Activated T-helper 2 cell treated with anti-CD3 and anti-CD28 coated beads, Interferon-gamma antibody, Interleukin-2, Interleukin-4, amounts not matched to agents 10 μg/mL and 5 μg/mL and 100 μg/mL, durations not matched to agents 14 hours and 24 hours and 36 hours (primary cell): ENCODE measurements at regions not wholly inside any gene's neighbourhood (a gene's known extent, or its start where the extent isn't known, plus 50 kb on each side); places are given as distances from the start of the nearest gene placed in this dataset.
"Not testable (repeated sequence)": the region's sequence is repeated elsewhere in the genome, so short reads cannot be mapped to it uniquely, and the experiment has no call there.

Source experiments
- DNase-seq: peaks from one replicate; pipeline ENCODE4 v3.0.0; 2021; ENCODE audit warnings: low spot score
- H3K27ac Mint-ChIP-seq: one replicate; pipeline ENCODE4 v1.8.0; 2021; ENCODE audit warnings: mixed read lengths
- H3K27me3 Mint-ChIP-seq: one replicate; pipeline ENCODE4 v1.8.0; 2021; ENCODE audit warnings: low read depth, mixed read lengths
- H3K36me3 Mint-ChIP-seq: one replicate; pipeline ENCODE4 v1.8.0; 2021; ENCODE audit warnings: low read depth, mixed read lengths
- H3K4me1 Mint-ChIP-seq: one replicate; pipeline ENCODE4 v1.8.0; 2021; ENCODE audit warnings: low read depth, mixed read lengths
- H3K4me3 Mint-ChIP-seq: one replicate; pipeline ENCODE4 v1.8.0; 2021; ENCODE audit warnings: low read depth, mild to moderate bottlenecking, moderate library complexity, mixed read lengths
- H3K9me3 Mint-ChIP-seq: one replicate; pipeline ENCODE4 v1.8.0; 2021; ENCODE audit warnings: mixed read lengths
- intact Hi-C: fragments of 100-400 bp; cut with micrococcal nuclease; formaldehyde crosslinking; loops from one replicate; pipeline ENCODE4 v1.15.1; 2023

DNA sequence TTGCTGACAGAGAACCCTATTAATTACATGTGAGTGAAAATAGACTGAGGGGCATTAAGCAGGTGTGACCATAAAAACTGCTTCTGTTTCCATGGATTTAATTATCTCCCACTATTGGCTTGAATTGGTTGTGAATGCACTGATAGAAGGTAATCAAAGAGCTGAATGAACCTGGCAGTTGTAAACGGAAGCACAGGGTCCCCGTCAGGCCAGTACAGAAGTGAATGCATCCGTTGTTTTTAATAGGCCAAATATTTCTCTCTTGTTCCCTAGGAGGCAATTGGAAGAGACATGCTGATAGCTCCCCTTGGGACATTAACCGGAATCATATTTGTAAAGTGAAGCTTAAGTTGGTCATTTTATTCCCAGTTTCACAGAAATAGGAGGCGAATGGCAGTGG is 147.0 kb downstream of the CAVIN4 start:
- no peak overlapping the region for H3K27ac Mint-ChIP-seq
- H3K9me3 Mint-ChIP-seq, result no peaks in the 10 kb centered on the region
- H3K4me1 Mint-ChIP-seq, result no peaks in the 10 kb centered on the region
- no peak for DNase-seq
- H3K27me3 Mint-ChIP-seq, result no peaks in the 10 kb centered on the region
- H3K36me3 Mint-ChIP-seq, result no peaks in the 10 kb centered on the region
- intact Hi-C loops, result no loop called here
- no peak overlapping the region for H3K4me3 Mint-ChIP-seq

DNA sequence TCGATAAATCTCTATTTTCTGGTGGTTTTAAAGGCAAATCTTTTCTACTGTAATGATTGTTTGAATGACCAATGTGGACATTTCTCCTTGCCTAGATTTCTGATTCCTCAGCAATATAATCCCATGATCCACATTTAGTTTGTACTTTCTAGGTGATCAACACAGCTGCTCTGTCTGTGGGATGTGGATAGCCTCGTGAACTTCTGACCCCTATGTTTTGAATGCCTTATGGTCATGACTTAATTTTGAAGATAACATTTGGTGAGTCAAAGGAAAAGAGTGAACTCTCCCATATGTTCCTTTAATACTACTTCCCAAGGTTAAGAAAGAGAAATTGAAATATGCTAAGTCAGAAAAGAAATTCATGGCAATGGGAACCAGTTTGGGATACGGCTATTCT is 147.5 kb downstream of the CAVIN4 start:
- H3K36me3 Mint-ChIP-seq, result no peaks in the 10 kb centered on the region
- no peak for DNase-seq
- no peaks in the 10 kb centered on the region for H3K4me1 Mint-ChIP-seq
- H3K27ac Mint-ChIP-seq, result no peak overlapping the region
- intact Hi-C loops, result no loop called here
- no peak overlapping the region for H3K4me3 Mint-ChIP-seq
- H3K9me3 Mint-ChIP-seq, result no peaks in the 10 kb centered on the region
- H3K27me3 Mint-ChIP-seq, result no peaks in the 10 kb centered on the region

- H3K27ac Mint-ChIP-seq, result no peak overlapping the region
- no peaks in the 10 kb centered on the region for H3K9me3 Mint-ChIP-seq
- DNase-seq, result no peak
- intact Hi-C loops, result no loop called here
- H3K4me1 Mint-ChIP-seq, result no peaks in the 10 kb centered on the region
- no peaks in the 10 kb centered on the region for H3K36me3 Mint-ChIP-seq
- no peaks in the 10 kb centered on the region for H3K27me3 Mint-ChIP-seq
- H3K4me3 Mint-ChIP-seq, result no peak overlapping the region
Observed at GRCh38 chr9:100729336-100729895, 151.5 kb downstream of the CAVIN4 start.

- Mint-ChIP-seq H3K9me3 (no peaks in the 10 kb centered on the region), H3K27ac (no peak overlapping the region), H3K4me3 (no peak overlapping the region), H3K36me3 (no peaks in the 10 kb centered on the region), H3K4me1 (no peaks in the 10 kb centered on the region), H3K27me3 (no peaks in the 10 kb centered on the region)
- intact Hi-C loops, result no loop called here
- DNase-seq, result no peak
Observed at GRCh38 chr9:100730086-100730485, 152.2 kb downstream of the CAVIN4 start.

- H3K9me3 Mint-ChIP-seq, result no peaks in the 10 kb centered on the region
- no peak for DNase-seq
- no peaks in the 10 kb centered on the region for H3K4me1 Mint-ChIP-seq
- H3K36me3 Mint-ChIP-seq, result no peaks in the 10 kb centered on the region
- H3K27ac Mint-ChIP-seq, result no peak overlapping the region
- no peaks in the 10 kb centered on the region for H3K27me3 Mint-ChIP-seq
- H3K4me3 Mint-ChIP-seq, result no peak overlapping the region
- intact Hi-C loops, result no loop called here
Observed at GRCh38 chr9:100731038-100731556, 153.2 kb downstream of the CAVIN4 start.

DNA sequence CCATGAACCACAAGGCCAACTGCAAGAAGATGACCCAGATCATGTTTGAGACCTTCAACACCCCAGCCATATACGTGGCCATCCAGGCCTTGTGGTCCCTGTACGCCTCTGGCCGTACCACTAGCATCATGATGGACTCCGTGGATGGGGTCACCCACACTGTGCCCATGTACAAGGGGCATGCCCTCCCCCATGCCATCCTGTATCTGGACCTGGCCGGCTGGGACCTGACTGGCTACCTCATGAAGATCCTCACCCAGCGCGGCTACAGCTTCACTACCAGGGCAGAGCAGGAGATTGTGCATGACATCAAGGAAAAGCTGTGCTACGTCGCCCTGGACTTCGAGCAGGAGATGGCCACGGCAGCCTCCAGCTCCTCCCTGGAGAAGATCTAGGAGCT is 153.7 kb downstream of the CAVIN4 start:
- H3K4me1 Mint-ChIP-seq, result no peaks in the 10 kb centered on the region
- H3K9me3 Mint-ChIP-seq, result no peaks in the 10 kb centered on the region
- no peak overlapping the region for H3K4me3 Mint-ChIP-seq
- H3K27ac Mint-ChIP-seq, result no peak overlapping the region
- DNase-seq, result no peak
- H3K36me3 Mint-ChIP-seq, result no peaks in the 10 kb centered on the region
- intact Hi-C loops, result no loop called here
- no peaks in the 10 kb centered on the region for H3K27me3 Mint-ChIP-seq

GRCh38 chr9:100739208-100739607 is 161.3 kb downstream of the CAVIN4 start:
- no peaks in the 10 kb centered on the region for H3K4me1 Mint-ChIP-seq

GRCh38 chr9:100739666-100740065 is 161.8 kb downstream of the CAVIN4 start:
- no peaks in the 10 kb centered on the region for H3K36me3 Mint-ChIP-seq
- no peak overlapping the region for H3K27ac Mint-ChIP-seq
- no peaks in the 10 kb centered on the region for H3K27me3 Mint-ChIP-seq
- DNase-seq, result no peak
- no peak overlapping the region for H3K4me3 Mint-ChIP-seq
- H3K4me1 Mint-ChIP-seq, result no peaks in the 10 kb centered on the region
- peaks cover 4% of the 10 kb centered on the region for H3K9me3 Mint-ChIP-seq
- intact Hi-C loops, result no loop called here

More at GRCh38 chr9:100739208-100739607, 161.3 kb downstream of the CAVIN4 start:
- Mint-ChIP-seq H3K4me3 (no peak overlapping the region), H3K27ac (no peak overlapping the region), H3K9me3 (peaks cover 4% of the 10 kb centered on the region), H3K27me3 (no peaks in the 10 kb centered on the region), H3K36me3 (no peaks in the 10 kb centered on the region)
- intact Hi-C loops, result no loop called here
- DNase-seq, result no peak

GRCh38 chr9:100748930-100749329 is 171.1 kb downstream of the CAVIN4 start:
- not testable (repeated sequence) for H3K4me3 Mint-ChIP-seq

DNA sequence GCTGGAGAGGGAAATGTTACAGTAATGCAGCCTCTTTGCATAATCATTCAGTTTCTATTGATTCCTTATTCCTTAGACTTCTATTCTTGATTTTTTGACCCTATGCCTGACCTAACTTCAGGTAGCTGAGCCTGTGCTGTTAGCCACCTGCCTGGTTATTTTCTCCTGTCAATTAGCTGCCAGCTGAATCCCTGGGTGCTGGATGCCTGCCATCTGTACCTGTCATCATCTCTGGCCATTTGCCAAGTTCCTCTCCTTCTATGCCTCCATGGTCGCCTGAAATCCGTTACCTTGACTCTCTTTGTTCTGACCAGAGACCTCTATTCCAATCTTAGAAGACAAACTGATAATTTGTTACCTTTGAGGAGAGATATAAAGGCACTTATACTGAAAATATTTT is 178.3 kb downstream of the CAVIN4 start:
- intact Hi-C loops, result no loop called here
- H3K4me3 Mint-ChIP-seq, result no peak overlapping the region
- no peaks in the 10 kb centered on the region for H3K36me3 Mint-ChIP-seq
- H3K4me1 Mint-ChIP-seq, result no peaks in the 10 kb centered on the region
- no peaks in the 10 kb centered on the region for H3K9me3 Mint-ChIP-seq
- DNase-seq, result no peak
- no peaks in the 10 kb centered on the region for H3K27me3 Mint-ChIP-seq
- H3K27ac Mint-ChIP-seq, result no peak overlapping the region

More at GRCh38 chr9:100748930-100749329, 171.1 kb downstream of the CAVIN4 start:
- H3K9me3 Mint-ChIP-seq, H3K27ac Mint-ChIP-seq, intact Hi-C loops, DNase-seq, H3K4me1 Mint-ChIP-seq, H3K27me3 Mint-ChIP-seq, H3K36me3 Mint-ChIP-seq: not testable (repeated sequence)

DNA sequence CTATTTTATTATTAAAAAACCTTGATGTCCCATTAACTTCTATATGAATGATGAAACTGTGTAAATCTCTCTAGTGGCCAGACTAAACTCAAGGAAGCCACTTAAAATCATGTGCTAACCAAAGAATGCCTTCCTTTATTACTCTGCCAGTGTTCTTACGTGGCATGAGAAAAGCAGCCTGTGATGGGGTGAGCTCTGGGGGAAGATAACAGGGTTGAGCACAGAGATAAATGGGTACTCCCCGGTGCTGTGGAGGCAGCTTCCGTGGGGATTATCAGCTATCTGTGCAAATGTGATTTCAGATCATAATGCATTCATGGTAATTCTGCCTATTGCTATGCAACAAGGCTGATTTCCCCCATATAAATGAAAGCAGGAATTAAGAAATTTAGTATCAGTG is 181.3 kb downstream of the CAVIN4 start:
- DNase-seq, result no peak
- Mint-ChIP-seq H3K27ac (no peak overlapping the region), H3K9me3 (peaks cover 4% of the 10 kb centered on the region), H3K36me3 (no peaks in the 10 kb centered on the region), H3K4me3 (no peak overlapping the region), H3K27me3 (no peaks in the 10 kb centered on the region), H3K4me1 (no peaks in the 10 kb centered on the region)
- intact Hi-C loops, result no loop called here

GRCh38 chr9:100761276-100761802 is 183.5 kb downstream of the CAVIN4 start:
- Mint-ChIP-seq H3K4me3 (no peak overlapping the region), H3K9me3 (peaks cover 4% of the 10 kb centered on the region), H3K27ac (no peak overlapping the region), H3K36me3 (no peaks in the 10 kb centered on the region), H3K27me3 (no peaks in the 10 kb centered on the region), H3K4me1 (no peaks in the 10 kb centered on the region)
- intact Hi-C loops, result no loop called here
- no peak for DNase-seq

GRCh38 chr9:100774326-100774725 is 196.4 kb downstream of the CAVIN4 start:
- Mint-ChIP-seq H3K27ac (no peak overlapping the region), H3K4me3 (no peak overlapping the region), H3K9me3 (no peaks in the 10 kb centered on the region), H3K36me3 (no peaks in the 10 kb centered on the region), H3K27me3 (no peaks in the 10 kb centered on the region), H3K4me1 (no peaks in the 10 kb centered on the region)
- no peak for DNase-seq
- intact Hi-C loops, result no loop called here

GRCh38 chr9:100774962-100775361 is 197.1 kb downstream of the CAVIN4 start:
- Mint-ChIP-seq H3K27me3 (no peaks in the 10 kb centered on the region), H3K27ac (no peak overlapping the region), H3K4me1 (no peaks in the 10 kb centered on the region), H3K9me3 (no peaks in the 10 kb centered on the region), H3K36me3 (no peaks in the 10 kb centered on the region), H3K4me3 (no peak overlapping the region)
- no peak for DNase-seq
- intact Hi-C loops, result no loop called here
